ENCODE measurements at regions not wholly inside any gene's neighbourhood (a gene's known extent, or its start where the extent isn't known, plus 50 kb on each side); places are given as distances from the start of the nearest gene placed in this dataset.
"Not testable (repeated sequence)": the region's sequence is repeated elsewhere in the genome, so short reads cannot be mapped to it uniquely, and the experiment has no call there.

DNA sequence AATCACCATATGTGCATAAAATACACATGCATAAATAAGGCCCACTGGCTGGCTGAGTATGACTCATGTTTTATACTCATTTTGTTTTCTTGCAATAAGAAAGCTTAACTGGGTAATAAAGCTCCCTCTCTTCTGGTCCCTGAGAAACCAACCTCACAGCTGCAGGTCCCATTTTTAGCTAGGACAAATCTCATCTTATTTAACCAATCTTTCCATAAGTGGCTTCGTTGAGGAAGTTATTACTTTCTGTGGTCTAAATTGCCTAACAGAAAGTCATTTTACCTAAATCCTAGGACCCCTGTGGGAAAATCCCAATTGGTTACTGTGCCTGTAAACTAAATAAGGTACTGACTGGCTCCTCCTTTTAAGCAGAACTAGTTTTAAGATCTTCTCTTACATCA, 232.8 kb upstream of the FBXO33 start:
- WGBS, 2 donors = 27 to 39% methylated on average over 1 of the region's 1 CpG
- intact Hi-C loops (cut with DNase I) = no loop called here
- Histone ChIP-seq H3K9me3 (no peaks in the 10 kb centered on the region), H3K27me3 (no peaks in the 10 kb centered on the region), H3K4me3 (no peak overlapping the region), H3K36me3 (no peaks in the 10 kb centered on the region), H3K27ac (no peak overlapping the region), H3K4me1 (no peaks in the 10 kb centered on the region)
- no peak for TF ChIP-seq CTCF (IDR thresholded peaks at IDR 0.05)
- no peak for DNase-seq

DNA sequence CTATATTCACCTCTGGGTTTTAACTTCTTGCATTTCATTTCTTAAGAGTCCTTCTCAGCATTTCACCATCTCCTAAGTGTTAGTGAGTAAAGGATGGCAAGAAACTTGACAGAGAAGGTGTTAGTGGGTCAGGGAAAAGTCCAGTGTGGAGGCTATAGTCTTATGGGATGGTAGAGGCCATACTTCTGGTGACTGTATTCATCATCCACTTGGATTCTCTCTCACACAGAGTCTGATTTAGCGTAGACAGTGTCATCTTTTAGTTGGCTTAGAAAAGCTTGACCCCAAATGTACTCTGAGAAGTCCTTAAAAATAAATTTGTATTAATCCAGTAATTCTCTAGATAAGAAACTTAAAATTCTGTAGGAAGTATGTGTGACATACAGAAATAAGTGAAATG, 232.4 kb upstream of the FBXO33 start:
- Histone ChIP-seq H3K27me3 (no peaks in the 10 kb centered on the region), H3K4me1 (no peaks in the 10 kb centered on the region), H3K9me3 (no peaks in the 10 kb centered on the region), H3K4me3 (no peak overlapping the region), H3K27ac (no peak overlapping the region), H3K36me3 (no peaks in the 10 kb centered on the region)
- no peak for DNase-seq
- intact Hi-C loops (cut with DNase I) = no loop called here
- 75% methylated on average over 1 of the region's 1 CpG for WGBS, 2 donors
- TF ChIP-seq CTCF (IDR thresholded peaks at IDR 0.05) (no peak), POLR2A (IDR thresholded peaks at IDR 0.05) (no peak)

- Histone ChIP-seq H3K27me3 (no peaks in the 10 kb centered on the region), H3K9me3 (no peaks in the 10 kb centered on the region), H3K36me3 (no peaks in the 10 kb centered on the region), H3K27ac (no peak overlapping the region), H3K4me3 (no peak overlapping the region), H3K4me1 (no peaks in the 10 kb centered on the region)
- TF ChIP-seq POLR2A (IDR thresholded peaks at IDR 0.05) (no peak), CTCF (IDR thresholded peaks at IDR 0.05) (no peak)
- DNase-seq = no peak
- intact Hi-C loops (cut with DNase I) = no loop called here
- WGBS, 2 donors = 72 to 79% methylated on average over 1 of the region's 1 CpG
Observed at GRCh38 chr14:39641224-39641623, 209.0 kb upstream of the FBXO33 start.

DNA sequence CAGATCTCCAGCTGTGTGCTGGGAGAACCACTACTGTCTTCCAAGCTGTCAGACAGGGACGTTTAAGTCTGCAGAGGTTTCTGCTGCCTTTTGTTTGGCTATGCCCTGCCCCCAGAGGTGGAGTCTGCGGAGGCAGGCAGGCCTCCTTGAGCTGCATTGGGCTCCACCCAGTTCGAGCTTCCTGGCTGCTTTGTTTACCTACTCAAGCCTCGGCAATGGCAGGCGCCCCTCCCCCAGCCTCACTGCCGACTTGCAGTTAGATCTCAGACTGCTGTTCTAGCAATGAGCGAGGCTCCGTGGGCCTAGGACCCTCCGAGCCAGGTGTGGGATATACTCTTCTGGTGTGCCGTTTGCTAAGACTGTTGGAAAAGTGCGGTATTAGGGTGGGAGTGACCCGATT, 206.8 kb upstream of the FBXO33 start:
- WGBS, 2 donors = 75 to 90% methylated on average over 6 to 9 of the region's 12 CpGs
- H3K4me1 ChIP-seq; H3K27me3 ChIP-seq; DNase-seq; H3K27ac ChIP-seq; H3K36me3 ChIP-seq; H3K9me3 ChIP-seq; H3K4me3 ChIP-seq; intact Hi-C loops (cut with DNase I): not testable (repeated sequence)

GRCh38 chr14:39628087-39628486, 195.9 kb upstream of the FBXO33 start:
- Histone ChIP-seq H3K27ac (no peak overlapping the region), H3K9me3 (no peaks in the 10 kb centered on the region), H3K4me3 (no peak overlapping the region), H3K36me3 (no peaks in the 10 kb centered on the region), H3K4me1 (no peaks in the 10 kb centered on the region), H3K27me3 (no peaks in the 10 kb centered on the region)
- no peak for DNase-seq
- TF ChIP-seq CTCF (IDR thresholded peaks at IDR 0.05) = no peak
- TF ChIP-seq POLR2A (IDR thresholded peaks at IDR 0.05) = no peak
- intact Hi-C loops (cut with DNase I) = no loop called here
- whole genome bisulfite sequencing, 2 donors = 40 to 45% methylated on average over 3 of the region's 3 CpGs
